WERI-Rb-1 (cell line): ENCODE measurements at regions not wholly inside any gene's neighbourhood (a gene's known extent, or its start where the extent isn't known, plus 50 kb on each side); places are given as distances from the start of the nearest gene placed in this dataset.

Experiments used
- DNase-seq: peaks from one replicate; pipeline ENCODE4 v3.0.0-alpha.2; 2020
- H3K27ac ChIP-seq: fragments of 250-450 bp; sonication (Bioruptor Pico); 2 replicates; pipeline ENCODE4 v1.5.1; 2020; ENCODE audit warnings: mild to moderate bottlenecking, moderate library complexity
- H3K27me3 ChIP-seq: fragments of 250-450 bp; sonication (Bioruptor Pico); 2 replicates; pipeline ENCODE4 v1.5.1; 2021; ENCODE audit warnings: mild to moderate bottlenecking, low read depth, moderate library complexity; ENCODE audit not compliant: insufficient read depth, severe bottlenecking
- H3K36me3 ChIP-seq: fragments of 250-450 bp; sonication (Bioruptor Pico); 2 replicates; pipeline ENCODE4 v1.5.1; 2020; ENCODE audit warnings: mild to moderate bottlenecking, moderate library complexity
- H3K4me3 ChIP-seq: 2 replicates; pipeline ENCODE4 v1.5.1; 2011; ENCODE audit warnings: low read depth, mild to moderate bottlenecking, control low read depth, low read length
- H3K9me3 ChIP-seq: fragments of 250-450 bp; sonication (Bioruptor Pico); 2 replicates; pipeline ENCODE4 v1.5.1; 2021; ENCODE audit warnings: mild to moderate bottlenecking, moderate library complexity; ENCODE audit not compliant: severe bottlenecking
- TF ChIP-seq, protein P1 (sequence below): IDR thresholded peaks from 2 replicates; pipeline ENCODE4 v1.5.1; 2011; ENCODE audit warnings: low read depth, mild to moderate bottlenecking, control low read depth, inconsistent platforms, low read length

DNA sequence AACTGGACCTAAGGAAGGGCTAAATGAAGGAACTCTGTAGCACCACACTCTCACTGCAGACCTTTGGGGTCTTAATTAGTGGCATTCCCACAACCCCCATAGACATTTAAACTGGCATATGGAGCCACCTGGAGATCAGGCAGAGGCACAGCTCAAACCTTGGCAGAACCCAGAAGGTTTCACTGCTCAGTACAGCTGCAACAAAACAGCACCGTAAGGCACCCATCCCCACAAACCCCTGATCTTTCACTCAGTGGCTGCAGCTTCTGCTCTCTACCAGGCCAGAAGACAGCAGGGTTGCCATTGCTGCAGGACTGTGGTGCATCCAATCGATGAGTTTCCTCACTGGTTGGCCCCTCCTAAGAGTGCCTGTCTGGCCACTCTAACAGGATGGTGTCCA is 361.6 kb upstream of the VRK2 start:
- TF ChIP-seq, protein P1, sequence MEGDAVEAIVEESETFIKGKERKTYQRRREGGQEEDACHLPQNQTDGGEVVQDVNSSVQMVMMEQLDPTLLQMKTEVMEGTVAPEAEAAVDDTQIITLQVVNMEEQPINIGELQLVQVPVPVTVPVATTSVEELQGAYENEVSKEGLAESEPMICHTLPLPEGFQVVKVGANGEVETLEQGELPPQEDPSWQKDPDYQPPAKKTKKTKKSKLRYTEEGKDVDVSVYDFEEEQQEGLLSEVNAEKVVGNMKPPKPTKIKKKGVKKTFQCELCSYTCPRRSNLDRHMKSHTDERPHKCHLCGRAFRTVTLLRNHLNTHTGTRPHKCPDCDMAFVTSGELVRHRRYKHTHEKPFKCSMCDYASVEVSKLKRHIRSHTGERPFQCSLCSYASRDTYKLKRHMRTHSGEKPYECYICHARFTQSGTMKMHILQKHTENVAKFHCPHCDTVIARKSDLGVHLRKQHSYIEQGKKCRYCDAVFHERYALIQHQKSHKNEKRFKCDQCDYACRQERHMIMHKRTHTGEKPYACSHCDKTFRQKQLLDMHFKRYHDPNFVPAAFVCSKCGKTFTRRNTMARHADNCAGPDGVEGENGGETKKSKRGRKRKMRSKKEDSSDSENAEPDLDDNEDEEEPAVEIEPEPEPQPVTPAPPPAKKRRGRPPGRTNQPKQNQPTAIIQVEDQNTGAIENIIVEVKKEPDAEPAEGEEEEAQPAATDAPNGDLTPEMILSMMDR: no peak
- Histone ChIP-seq H3K27ac (no peak overlapping the region), H3K27me3 (no peaks in the 10 kb centered on the region), H3K9me3 (peaks cover 3% of the 10 kb centered on the region), H3K36me3 (no peaks in the 10 kb centered on the region), H3K4me3 (no peak overlapping the region)
- no peak for DNase-seq

DNA sequence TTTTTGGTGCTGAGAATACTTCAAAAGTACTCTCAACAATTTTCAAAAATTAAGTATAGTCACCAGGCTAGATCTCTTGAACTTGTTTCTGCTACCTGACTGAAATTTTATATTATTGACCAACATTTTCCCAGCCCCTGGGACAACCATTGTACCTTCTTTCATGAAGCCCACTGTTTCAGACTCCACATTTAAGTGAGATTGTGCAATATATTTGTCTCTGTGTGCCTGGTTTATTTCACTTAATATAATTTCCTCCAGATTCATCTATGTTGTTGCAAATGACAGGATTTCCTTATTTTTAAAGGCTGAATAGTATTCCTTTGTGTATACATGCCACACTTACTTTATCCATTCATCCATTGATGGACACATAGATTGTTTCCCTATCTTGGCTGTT is 354.2 kb upstream of the VRK2 start:
- DNase-seq: no peak
- Histone ChIP-seq H3K4me3 (no peak overlapping the region), H3K36me3 (no peaks in the 10 kb centered on the region), H3K9me3 (peaks cover 5% of the 10 kb centered on the region), H3K27ac (no peak overlapping the region), H3K27me3 (no peaks in the 10 kb centered on the region)
- TF ChIP-seq, protein P1: no peak

DNA sequence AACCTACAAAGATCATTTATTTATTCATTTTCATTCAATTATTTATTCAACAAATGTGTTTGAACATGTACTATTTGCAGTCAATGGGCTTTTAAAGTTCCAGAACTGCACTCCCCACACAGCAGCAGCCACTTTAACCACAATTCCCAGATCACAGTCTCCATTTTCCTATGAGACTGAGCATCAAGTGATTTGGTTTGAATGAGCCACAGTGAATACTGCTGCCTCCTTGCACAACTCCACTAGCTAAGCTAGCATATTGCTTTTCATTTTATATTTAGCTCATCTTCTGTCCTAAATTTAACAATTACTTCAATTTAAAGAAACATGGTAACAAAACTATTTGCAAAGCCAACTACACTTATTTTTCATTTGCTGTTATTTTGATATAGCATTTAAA is 353.4 kb upstream of the VRK2 start:
- Histone ChIP-seq H3K27ac (no peak overlapping the region), H3K4me3 (no peak overlapping the region), H3K27me3 (no peaks in the 10 kb centered on the region), H3K9me3 (peaks cover 5% of the 10 kb centered on the region), H3K36me3 (no peaks in the 10 kb centered on the region)
- DNase-seq: no peak
- TF ChIP-seq, protein P1: no peak

DNA sequence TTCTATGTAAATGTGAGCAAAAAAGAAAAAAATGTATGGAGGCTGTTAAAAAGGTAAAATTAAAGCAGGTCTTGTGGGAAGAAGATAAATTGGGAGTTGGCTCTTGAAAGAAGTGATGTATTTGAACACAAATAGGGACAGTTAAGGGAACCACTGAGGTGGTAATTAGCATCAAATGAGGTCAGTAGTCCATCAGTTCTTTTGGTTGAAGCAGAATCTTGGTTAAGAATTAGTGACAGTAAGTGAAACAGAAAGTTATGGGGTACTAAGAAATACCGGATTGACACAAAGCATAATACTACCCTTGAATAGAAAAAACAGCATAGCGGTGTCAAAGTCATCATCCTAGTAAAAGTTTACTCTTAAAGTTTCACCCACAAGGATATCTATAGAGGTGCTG is 352.6 kb upstream of the VRK2 start:
- TF ChIP-seq, protein P1: no peak
- Histone ChIP-seq H3K36me3 (no peaks in the 10 kb centered on the region), H3K9me3 (peaks cover 5% of the 10 kb centered on the region), H3K27me3 (no peaks in the 10 kb centered on the region), H3K27ac (no peak overlapping the region), H3K4me3 (no peak overlapping the region)
- DNase-seq: no peak

DNA sequence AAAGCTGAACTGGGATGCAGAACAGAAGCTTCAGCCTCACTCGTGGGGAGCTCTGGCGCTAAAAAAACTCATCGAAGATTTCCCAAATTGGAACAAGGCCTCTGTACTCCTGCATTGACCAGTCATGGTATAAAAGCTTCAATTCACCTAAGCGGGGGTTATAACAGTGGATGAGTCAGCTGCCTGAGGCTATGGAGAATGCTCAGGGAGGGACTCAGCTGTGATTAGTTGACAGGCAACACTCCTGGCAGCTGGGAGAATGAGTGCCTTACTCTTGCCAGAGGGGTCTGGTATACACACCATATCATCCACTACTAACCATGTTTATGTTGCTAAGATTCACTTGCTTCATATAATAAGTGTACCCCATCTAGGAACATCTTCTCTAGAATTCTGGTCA is 350.6 kb upstream of the VRK2 start:
- no peaks in the 10 kb centered on the region for H3K36me3 ChIP-seq
- no peaks in the 10 kb centered on the region for H3K27me3 ChIP-seq
- TF ChIP-seq, protein P1: no peak
- no peak overlapping the region for H3K4me3 ChIP-seq
- H3K9me3 ChIP-seq: peaks cover 2% of the 10 kb centered on the region
- DNase-seq: no peak
- no peak overlapping the region for H3K27ac ChIP-seq

DNA sequence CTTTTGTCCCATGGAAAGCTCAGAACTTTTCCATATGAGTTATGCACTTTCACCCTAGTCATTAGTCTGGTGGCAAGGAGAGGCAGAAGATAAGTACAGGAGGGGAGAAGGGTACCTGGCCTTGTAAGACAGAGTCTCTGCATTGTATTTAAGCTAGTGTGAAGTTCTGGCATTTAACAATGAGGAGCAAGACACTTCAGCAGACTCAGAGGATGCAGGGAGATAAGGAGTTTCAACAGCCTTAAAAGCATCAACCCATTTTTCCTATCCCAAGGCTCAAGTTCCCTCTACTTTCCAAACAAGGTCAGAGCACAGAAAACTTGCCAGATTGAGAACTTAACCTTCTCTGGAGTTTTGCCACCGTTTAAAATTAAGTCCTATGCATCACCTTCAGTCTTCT is 348.2 kb upstream of the VRK2 start:
- Histone ChIP-seq H3K4me3 (no peak overlapping the region), H3K27ac (no peak overlapping the region), H3K36me3 (no peaks in the 10 kb centered on the region), H3K9me3 (no peaks in the 10 kb centered on the region), H3K27me3 (no peaks in the 10 kb centered on the region)
- TF ChIP-seq, protein P1: no peak
- DNase-seq: no peak
